Mucosa of descending colon (tissue), 3 donors: ENCODE measurements at regions not wholly inside any gene's neighbourhood (a gene's known extent, or its start where the extent isn't known, plus 50 kb on each side); places are given as distances from the start of the nearest gene placed in this dataset.

Experiments
- ATAC-seq: fragments of 200-7000 bp; cut with Tn5 transposase; one replicate; pipeline ENCODE4 v1.9.1; 2020; ENCODE audit warnings: mild to moderate bottlenecking, moderate library complexity
- DNase-seq, 3 donors: peaks; one replicate each; pipeline ENCODE4 v3.0.0-alpha.2; 2020
- H3K36me3 ChIP-seq: fragments of 200-600 bp; one replicate; pipeline ENCODE4 v1.8.0; 2021; ENCODE audit warnings: low read depth, mild to moderate bottlenecking
- H3K4me1 ChIP-seq: fragments of 200-600 bp; one replicate; pipeline ENCODE4 v1.8.0; 2021; ENCODE audit warnings: low read depth, mild to moderate bottlenecking
- H3K4me3 ChIP-seq: fragments of 200-600 bp; one replicate; pipeline ENCODE4 v1.8.0; 2021; ENCODE audit warnings: mild to moderate bottlenecking
- H3K9me3 ChIP-seq: fragments of 200-600 bp; one replicate; pipeline ENCODE4 v1.8.0; 2021; ENCODE audit warnings: mild to moderate bottlenecking
- intact Hi-C, 2 donors: fragments of 100-400 bp; cut with DNase I in 1 of 2; cut with micrococcal nuclease in 1 of 2; formaldehyde crosslinking; loops; one replicate each; pipeline versions ENCODE4 v1.11.0 to v1.11.1; 2022; cut with DNase I, micrococcal nuclease
- TF ChIP-seq, protein P1 (sequence below): fragments of 200-600 bp; IDR thresholded peaks from one replicate; pipeline ENCODE4 v1.8.0; 2022; ENCODE audit warnings: antibody characterized with exemption, mild to moderate bottlenecking
- donor health status: DM: no; HTN: no; CAD: no; lungs with moderate emphysema.
- donor health status: DM: no; HTN: no; CAD: no.
- donor health status: DM: no; HTN: yes; CAD: no.

DNA sequence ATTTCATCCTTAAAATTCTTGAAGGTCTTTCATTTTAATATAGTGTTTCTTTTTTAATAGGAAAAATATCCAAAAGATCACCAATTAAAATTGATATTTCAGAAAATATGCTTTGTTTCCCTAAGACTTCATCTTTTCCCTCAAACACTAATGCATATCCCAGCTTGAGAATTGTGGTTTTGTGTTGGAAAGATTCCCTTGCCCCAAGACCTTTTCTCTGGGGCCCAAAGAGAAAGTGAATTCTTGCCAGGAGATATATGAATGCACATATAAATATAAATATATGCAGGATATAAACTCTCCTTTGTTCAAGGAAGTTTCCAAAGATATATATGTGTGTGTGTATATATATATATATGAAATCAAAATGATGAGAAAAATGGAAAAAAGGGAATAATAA, 241.2 kb downstream of the FAM76B start:
- no peaks in the 10 kb centered on the region for H3K9me3 ChIP-seq
- no peak overlapping the region for H3K4me3 ChIP-seq
- DNase-seq, result no peak
- H3K36me3 ChIP-seq, result no peaks in the 10 kb centered on the region
- ATAC-seq, result no peak
- no peaks in the 10 kb centered on the region for H3K4me1 ChIP-seq
- TF ChIP-seq, protein P1, sequence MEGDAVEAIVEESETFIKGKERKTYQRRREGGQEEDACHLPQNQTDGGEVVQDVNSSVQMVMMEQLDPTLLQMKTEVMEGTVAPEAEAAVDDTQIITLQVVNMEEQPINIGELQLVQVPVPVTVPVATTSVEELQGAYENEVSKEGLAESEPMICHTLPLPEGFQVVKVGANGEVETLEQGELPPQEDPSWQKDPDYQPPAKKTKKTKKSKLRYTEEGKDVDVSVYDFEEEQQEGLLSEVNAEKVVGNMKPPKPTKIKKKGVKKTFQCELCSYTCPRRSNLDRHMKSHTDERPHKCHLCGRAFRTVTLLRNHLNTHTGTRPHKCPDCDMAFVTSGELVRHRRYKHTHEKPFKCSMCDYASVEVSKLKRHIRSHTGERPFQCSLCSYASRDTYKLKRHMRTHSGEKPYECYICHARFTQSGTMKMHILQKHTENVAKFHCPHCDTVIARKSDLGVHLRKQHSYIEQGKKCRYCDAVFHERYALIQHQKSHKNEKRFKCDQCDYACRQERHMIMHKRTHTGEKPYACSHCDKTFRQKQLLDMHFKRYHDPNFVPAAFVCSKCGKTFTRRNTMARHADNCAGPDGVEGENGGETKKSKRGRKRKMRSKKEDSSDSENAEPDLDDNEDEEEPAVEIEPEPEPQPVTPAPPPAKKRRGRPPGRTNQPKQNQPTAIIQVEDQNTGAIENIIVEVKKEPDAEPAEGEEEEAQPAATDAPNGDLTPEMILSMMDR, result no peak
- intact Hi-C loops, result no loop called here

DNA sequence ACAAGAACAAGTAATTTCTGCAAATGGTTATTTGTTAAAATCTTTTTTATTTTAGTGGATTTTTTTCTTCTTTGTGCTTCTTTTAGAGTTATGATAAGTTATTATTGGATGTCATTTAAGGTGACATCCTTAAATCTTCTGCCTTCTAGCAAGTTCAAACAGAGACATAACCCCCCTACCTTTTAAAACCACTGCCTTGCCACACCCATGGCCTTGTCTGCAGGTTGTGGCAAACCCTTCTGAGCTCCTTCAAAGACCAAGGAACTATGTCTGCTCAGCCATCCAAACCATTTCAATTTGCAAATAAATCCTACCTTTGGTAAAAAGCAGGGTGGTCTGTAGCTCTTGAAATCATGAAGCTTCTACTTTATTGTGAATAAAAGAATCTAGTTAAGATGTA, 241.6 kb downstream of the FAM76B start:
- H3K9me3 ChIP-seq, result no peaks in the 10 kb centered on the region
- DNase-seq (no peak), ATAC-seq (no peak)
- intact Hi-C loops, result no loop called here
- H3K4me1 ChIP-seq, result no peaks in the 10 kb centered on the region
- H3K36me3 ChIP-seq, result no peaks in the 10 kb centered on the region
- TF ChIP-seq, protein P1, result no peak
- H3K4me3 ChIP-seq, result no peak overlapping the region

DNA sequence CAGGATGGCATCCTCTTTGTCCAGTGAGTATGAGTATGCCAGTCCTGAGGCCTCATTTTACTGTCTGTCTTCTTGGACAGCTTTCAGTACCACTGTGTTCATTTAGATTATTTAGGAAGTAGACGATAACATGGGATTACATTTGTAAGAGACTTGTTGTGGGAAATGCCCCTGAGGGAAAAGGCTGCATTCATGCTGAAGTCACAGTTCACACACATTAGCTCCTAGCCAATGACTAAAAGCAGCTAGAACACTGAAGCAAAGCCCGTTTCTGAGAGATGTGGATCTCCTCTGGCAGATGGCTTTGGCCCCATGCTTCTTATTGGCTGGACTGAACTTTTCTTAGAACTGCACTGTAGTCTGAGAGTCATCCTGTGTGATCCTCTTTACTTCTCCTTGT, 242.4 kb downstream of the FAM76B start:
- no peak overlapping the region for H3K4me3 ChIP-seq
- intact Hi-C loops, result no loop called here
- no peaks in the 10 kb centered on the region for H3K36me3 ChIP-seq
- ATAC-seq (no peak), DNase-seq (no peak)
- H3K9me3 ChIP-seq, result no peaks in the 10 kb centered on the region
- no peaks in the 10 kb centered on the region for H3K4me1 ChIP-seq
- TF ChIP-seq, protein P1, result no peak

DNA sequence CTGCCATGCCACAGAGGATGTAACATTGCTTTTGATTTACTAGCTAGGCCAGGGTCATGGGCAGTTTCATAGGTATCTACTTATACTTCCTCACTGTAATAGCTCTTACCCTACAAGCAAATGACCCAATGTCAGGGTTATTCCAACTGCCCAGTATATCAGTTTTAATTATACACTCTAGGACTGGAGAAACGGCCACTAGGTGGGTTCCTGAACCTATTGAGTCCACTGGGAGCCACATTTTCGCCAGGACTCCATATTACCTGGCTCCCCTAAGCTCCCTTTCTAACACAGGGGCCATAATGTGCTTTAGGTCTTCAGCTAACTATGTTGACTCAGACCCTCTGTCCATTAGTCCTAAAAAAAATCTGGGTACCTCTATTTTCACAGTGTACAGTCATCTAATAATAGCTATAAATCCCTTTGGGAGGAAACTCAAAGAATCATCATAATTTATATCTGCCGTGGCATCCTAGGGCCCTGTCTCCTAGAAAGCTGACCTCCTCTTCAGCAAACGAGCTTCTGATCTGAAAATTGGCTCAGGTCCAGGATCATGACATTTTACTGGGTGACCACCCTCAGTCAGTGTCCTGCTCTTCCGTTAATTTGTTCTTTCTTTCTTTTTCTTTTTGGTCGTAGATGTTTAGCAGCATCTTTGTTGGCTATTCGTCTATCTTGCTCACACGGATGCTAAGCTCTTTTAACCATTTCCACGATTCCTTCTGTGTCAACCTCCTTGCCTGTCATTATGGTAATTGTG, 244.3 kb downstream of the FAM76B start:
- no peaks in the 10 kb centered on the region for H3K9me3 ChIP-seq
- TF ChIP-seq, protein P1, result no peak
- no peak overlapping the region for H3K4me3 ChIP-seq
- intact Hi-C loops, result no loop called here
- ATAC-seq, result no peak
- no peaks in the 10 kb centered on the region for H3K36me3 ChIP-seq
- H3K4me1 ChIP-seq, result no peaks in the 10 kb centered on the region
- no peak for DNase-seq

DNA sequence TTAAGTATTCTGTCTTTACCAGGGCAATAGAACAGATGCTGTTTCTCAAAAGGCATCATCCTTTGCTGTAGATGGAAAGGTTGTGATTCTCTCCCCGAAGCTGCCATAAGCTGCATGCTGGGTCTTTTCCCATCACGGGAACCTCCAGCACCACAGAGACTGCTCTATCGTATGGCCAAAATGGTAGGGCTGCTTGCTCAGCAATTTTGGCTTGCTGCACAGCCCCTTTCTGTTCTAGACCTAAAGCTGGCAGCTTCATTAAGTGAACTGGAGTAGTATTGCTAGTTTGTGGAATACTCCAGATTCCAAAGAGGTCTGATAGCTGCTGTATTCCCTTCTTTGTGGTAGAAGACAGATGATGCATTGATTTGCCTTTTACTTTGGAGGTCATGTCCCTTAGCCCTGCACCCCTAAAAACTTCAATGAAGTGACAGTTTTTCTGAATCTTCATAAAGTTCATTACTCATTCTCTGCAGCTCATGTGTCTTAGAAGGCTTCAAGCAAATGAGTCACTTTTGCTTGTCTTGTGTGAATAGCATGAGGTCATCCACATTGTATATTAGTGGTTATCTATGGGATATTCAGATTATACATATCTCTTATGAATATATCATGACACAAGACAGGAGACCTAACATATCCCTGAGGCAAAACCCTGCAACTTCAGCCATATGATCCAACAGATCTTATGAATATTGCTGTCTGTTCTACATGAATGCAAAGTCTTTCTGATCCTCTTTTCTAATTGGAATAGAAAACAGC, 245.3 kb downstream of the FAM76B start:
- Histone ChIP-seq H3K4me3 (no peak overlapping the region), H3K9me3 (no peaks in the 10 kb centered on the region), H3K4me1 (no peaks in the 10 kb centered on the region), H3K36me3 (no peaks in the 10 kb centered on the region)
- intact Hi-C loops, result no loop called here
- no peak for DNase-seq
- TF ChIP-seq, protein P1, result no peak
- no peak for ATAC-seq
